ENCODE measurements at regions not wholly inside any gene's neighbourhood (a gene's known extent, or its start where the extent isn't known, plus 50 kb on each side); places are given as distances from the start of the nearest gene placed in this dataset.

DNA sequence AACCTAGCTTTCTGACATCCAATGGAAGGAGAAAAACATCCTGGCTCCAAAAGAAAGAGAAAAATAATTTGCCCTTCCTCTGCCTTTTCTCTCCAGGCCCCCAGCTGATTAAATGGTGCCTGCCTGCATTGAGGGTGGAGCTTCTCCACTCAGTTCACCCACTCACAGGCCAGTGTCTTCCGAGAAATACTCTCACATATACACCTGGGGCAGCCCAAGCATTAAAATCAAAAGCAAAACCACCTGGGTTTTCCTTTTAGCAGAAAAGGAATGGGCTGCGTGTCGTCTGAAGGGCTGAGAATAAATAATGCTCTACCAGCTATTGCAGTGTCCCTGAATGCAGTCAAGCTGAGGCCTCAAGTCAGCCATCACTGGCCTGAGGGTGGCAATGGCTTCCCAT is 1143.8 kb upstream of the TENM4 start:
- Histone ChIP-seq H3K27me3 (ENCODE audit: control insufficient read depth in 2 of 2, insufficient read depth in 2 of 2, low read length in 2 of 2) (no peaks in the 10 kb centered on the region), H3K9me3 (replicated peaks; ENCODE audit: control insufficient read depth, insufficient read depth, low read length) (no peaks in the 10 kb centered on the region), H4K20me1 (replicated peaks; ENCODE audit: control insufficient read depth, extremely low read depth, insufficient read depth, low read length) (no peaks in the 10 kb centered on the region), H3K4me1 (ENCODE audit: control insufficient read depth, extremely low read depth, insufficient read depth, low read length) (no peaks in the 10 kb centered on the region), H3K9me1 (replicated peaks; ENCODE audit: control insufficient read depth, extremely low read depth, insufficient read depth, low read length) (no peaks in the 10 kb centered on the region), H3K4me3 (replicated peaks in 1 of 3; ENCODE audit: insufficient read depth in 1 of 3, low read depth in 1 of 3, low read length in 3 of 3) (no peak overlapping the region), H3K36me3 (ENCODE audit: control insufficient read depth in 2 of 2, extremely low read depth in 1 of 2, insufficient read depth in 2 of 2, low read length in 2 of 2) (no peaks in the 10 kb centered on the region), H3K27ac (ENCODE audit: insufficient read depth, low read depth, low read length) (no peak overlapping the region), H2AFZ (ENCODE audit: low read depth, low read length) (no peak overlapping the region), H3K4me2 (ENCODE audit: insufficient read depth, low read length) (no peak overlapping the region), H3K9ac (replicated peaks; ENCODE audit: extremely low read depth, insufficient read depth, low read length) (no peak overlapping the region), H3K79me2 (ENCODE audit: control insufficient read depth, insufficient read depth, low read length) (no peaks in the 10 kb centered on the region)
- intact Hi-C loops (cut with micrococcal nuclease) (no loop called here), dilution Hi-C loops (cut with MboI; ENCODE audit: extremely low pct_ligation_motif_present, low sequenced_read_pairs) (no loop called here)
- DNase-seq (ENCODE audit: low read depth, low spot score) (no peak), FAIRE-seq (no peak)
- BruUV-seq (replicated peaks), result no TSS peak
- TF ChIP-seq POLR2A (IDR thresholded peaks at IDR 0.05; ENCODE audit: low read depth, low read length), result no peak
- no peak for TF ChIP-seq EZH2 (IDR thresholded peaks at IDR 0.05; ENCODE audit: borderline replicate concordance, low read depth, low read length, severe bottlenecking)
- no peak for TF ChIP-seq FOS (IDR thresholded peaks at IDR 0.05; ENCODE audit: borderline replicate concordance, insufficient read depth, low read length)
- TF ChIP-seq GATA2 (IDR thresholded peaks at IDR 0.05; ENCODE audit: insufficient read depth, insufficient read length, low read depth, low read length), result no peak
- TF ChIP-seq, protein P1, sequence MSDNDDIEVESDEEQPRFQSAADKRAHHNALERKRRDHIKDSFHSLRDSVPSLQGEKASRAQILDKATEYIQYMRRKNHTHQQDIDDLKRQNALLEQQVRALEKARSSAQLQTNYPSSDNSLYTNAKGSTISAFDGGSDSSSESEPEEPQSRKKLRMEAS (IDR thresholded peaks at IDR 0.05; ENCODE audit: insufficient read depth, insufficient read length), result no peak
- TF ChIP-seq JUN (IDR thresholded peaks at IDR 0.05; ENCODE audit: borderline replicate concordance, insufficient read depth, insufficient read length, low read depth), result no peak
- POLR2A ChIA-PET, result no interaction called here
- CTCF ChIA-PET, result no interaction called here

DNA sequence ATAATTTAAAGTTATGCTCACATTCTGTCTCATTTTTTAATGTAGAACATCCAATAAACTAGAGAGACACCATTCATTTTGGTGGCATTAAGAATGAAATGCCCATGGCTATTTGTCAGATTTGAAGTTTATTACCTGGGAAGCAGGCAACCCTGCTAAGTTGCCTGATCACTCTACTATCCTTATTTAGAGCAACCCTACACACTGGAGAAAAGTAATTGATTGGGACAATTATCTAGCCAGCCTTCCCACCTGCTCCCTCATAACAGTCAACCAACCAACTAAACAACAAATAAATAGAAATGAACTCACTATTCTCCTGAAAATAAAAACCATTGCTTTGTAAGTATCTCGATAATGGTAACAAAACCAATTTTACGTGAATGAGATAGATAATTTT is 1129.0 kb upstream of the TENM4 start:
- no peaks in the 10 kb centered on the region for H3K27me3 ChIP-seq (ENCODE audit: control insufficient read depth in 2 of 2, insufficient read depth in 2 of 2, low read length in 2 of 2)
- dilution Hi-C loops (cut with MboI; ENCODE audit: extremely low pct_ligation_motif_present, low sequenced_read_pairs) (no loop called here), intact Hi-C loops (cut with micrococcal nuclease) (no loop called here)
- H3K4me1 ChIP-seq (ENCODE audit: control insufficient read depth, extremely low read depth, insufficient read depth, low read length), result no peaks in the 10 kb centered on the region
- H3K36me3 ChIP-seq (ENCODE audit: control insufficient read depth in 2 of 2, extremely low read depth in 1 of 2, insufficient read depth in 2 of 2, low read length in 2 of 2), result no peaks in the 10 kb centered on the region
- no peak overlapping the region for H2AFZ ChIP-seq (ENCODE audit: low read depth, low read length)
- no peaks in the 10 kb centered on the region for H4K20me1 ChIP-seq (replicated peaks; ENCODE audit: control insufficient read depth, extremely low read depth, insufficient read depth, low read length)
- no peak overlapping the region for H3K4me2 ChIP-seq (ENCODE audit: insufficient read depth, low read length)
- no peak for DNase-seq (ENCODE audit: low read depth, low spot score)
- H3K27ac ChIP-seq (ENCODE audit: insufficient read depth, low read depth, low read length), result no peak overlapping the region
- no peak for FAIRE-seq
- H3K4me3 ChIP-seq (replicated peaks in 1 of 3; ENCODE audit: insufficient read depth in 1 of 3, low read depth in 1 of 3, low read length in 3 of 3), result no peak overlapping the region
- TF ChIP-seq EZH2 (IDR thresholded peaks at IDR 0.05; ENCODE audit: borderline replicate concordance, low read depth, low read length, severe bottlenecking) (no peak), POLR2A (IDR thresholded peaks at IDR 0.05; ENCODE audit: low read depth, low read length) (no peak), POLR2AphosphoS5 (IDR thresholded peaks at IDR 0.05; ENCODE audit: insufficient read depth, low read depth, low read length) (no peak), JUN (IDR thresholded peaks at IDR 0.05; ENCODE audit: borderline replicate concordance, insufficient read depth, insufficient read length, low read depth) (no peak)
- TF ChIP-seq, protein P2, sequence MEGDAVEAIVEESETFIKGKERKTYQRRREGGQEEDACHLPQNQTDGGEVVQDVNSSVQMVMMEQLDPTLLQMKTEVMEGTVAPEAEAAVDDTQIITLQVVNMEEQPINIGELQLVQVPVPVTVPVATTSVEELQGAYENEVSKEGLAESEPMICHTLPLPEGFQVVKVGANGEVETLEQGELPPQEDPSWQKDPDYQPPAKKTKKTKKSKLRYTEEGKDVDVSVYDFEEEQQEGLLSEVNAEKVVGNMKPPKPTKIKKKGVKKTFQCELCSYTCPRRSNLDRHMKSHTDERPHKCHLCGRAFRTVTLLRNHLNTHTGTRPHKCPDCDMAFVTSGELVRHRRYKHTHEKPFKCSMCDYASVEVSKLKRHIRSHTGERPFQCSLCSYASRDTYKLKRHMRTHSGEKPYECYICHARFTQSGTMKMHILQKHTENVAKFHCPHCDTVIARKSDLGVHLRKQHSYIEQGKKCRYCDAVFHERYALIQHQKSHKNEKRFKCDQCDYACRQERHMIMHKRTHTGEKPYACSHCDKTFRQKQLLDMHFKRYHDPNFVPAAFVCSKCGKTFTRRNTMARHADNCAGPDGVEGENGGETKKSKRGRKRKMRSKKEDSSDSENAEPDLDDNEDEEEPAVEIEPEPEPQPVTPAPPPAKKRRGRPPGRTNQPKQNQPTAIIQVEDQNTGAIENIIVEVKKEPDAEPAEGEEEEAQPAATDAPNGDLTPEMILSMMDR (IDR thresholded peaks at IDR 0.05; ENCODE audit: extremely low read depth in 1 of 2, insufficient read depth in 1 of 2, low read depth in 1 of 2, low read length in 2 of 2), result no peak
- ChIA-PET CTCF (no interaction called here), POLR2A (no interaction called here)
- no TSS peak for BruUV-seq (replicated peaks)
- no peaks in the 10 kb centered on the region for H3K9me3 ChIP-seq (replicated peaks; ENCODE audit: control insufficient read depth, insufficient read depth, low read length)
- H3K9ac ChIP-seq (replicated peaks; ENCODE audit: extremely low read depth, insufficient read depth, low read length), result no peak overlapping the region
- H3K79me2 ChIP-seq (ENCODE audit: control insufficient read depth, insufficient read depth, low read length), result no peaks in the 10 kb centered on the region
- H3K9me1 ChIP-seq (replicated peaks; ENCODE audit: control insufficient read depth, extremely low read depth, insufficient read depth, low read length), result no peaks in the 10 kb centered on the region
